SK-N-SH (cell line): ENCODE measurements at regions not wholly inside any gene's neighbourhood (a gene's known extent, or its start where the extent isn't known, plus 50 kb on each side); places are given as distances from the start of the nearest gene placed in this dataset.
A peak's percentile ranks its signal among the peaks of the same experiment; 100 is the strongest.

Experiments used
- CTCF ChIA-PET: fragments of 300-600, 350-600 bp; formaldehyde crosslinking; extraction: SDS; loops from one replicate; lab custom pipeline; 2021; lab: Yijun Ruan, JAX
- POLR2A ChIA-PET: fragments of 350-600 bp; sonication (Branson Sonifier 250); formaldehyde crosslinking; extraction: SDS; loops from one replicate; lab custom pipeline; 2020; ENCODE audit warnings: antibody characterized with exemption, inconsistent platforms; lab: Yijun Ruan, JAX
- DNase-seq: peaks from one replicate; pipeline ENCODE4 v3.0.0; 2012
- H2AFZ ChIP-seq: fragments of 200-600 bp; sonication (generic); 2 replicates; pipeline ENCODE4 v1.8.1; 2016; ENCODE audit warnings: antibody characterized with exemption, mild to moderate bottlenecking, low read depth
- H3F3A ChIP-seq: fragments of 200-600 bp; sonication (generic); replicated peaks from 2 replicates; pipeline ENCODE3; 2016; ENCODE audit warnings: antibody characterized with exemption, mild to moderate bottlenecking; ENCODE audit not compliant: insufficient read depth
- H3K27ac ChIP-seq, 2 experiments: fragments of 200-500 bp in 1 of 2; fragments of 200-600 bp in 1 of 2; sonication (Bioruptor generic) in 1 of 2; sonication (generic), shearing (Covaris generic) in 1 of 2; 2 replicates each; pipeline versions ENCODE4 v1.5.1 to v1.6.1; 2014 to 2016; ENCODE audit warnings: low read depth in 2 of 2, inconsistent platforms in 1 of 2, low read length in 1 of 2, mild to moderate bottlenecking in 1 of 2, mixed read lengths in 1 of 2
- H3K27me3 ChIP-seq: fragments of 200-600 bp; sonication (generic), shearing (Covaris generic); 2 replicates; pipeline ENCODE4 v1.6.1; 2016; ENCODE audit warnings: mixed run types; ENCODE audit not compliant: insufficient read depth
- H3K36me3 ChIP-seq, 2 experiments: fragments of 200-500 bp in 1 of 2; fragments of 200-600 bp in 1 of 2; sonication (Bioruptor generic) in 1 of 2; sonication (generic) in 1 of 2; replicated peaks in 1 of 2; 2 replicates each; pipeline versions ENCODE3 to v1.5.1; 2014 to 2016; ENCODE audit warnings: low read length in 1 of 2, mild to moderate bottlenecking in 1 of 2; ENCODE audit not compliant: insufficient read depth in 2 of 2, control insufficient read depth in 1 of 2
- H3K4me1 ChIP-seq, 2 experiments: fragments of 200-500 bp in 1 of 2; fragments of 200-600 bp in 1 of 2; sonication (Bioruptor generic) in 1 of 2; sonication (generic), shearing (Covaris generic) in 1 of 2; 2 replicates each; pipeline versions ENCODE4 v1.5.1 to v1.6.1; 2014 to 2016; ENCODE audit warnings: low read depth in 1 of 2, low read length in 1 of 2, mixed run types in 1 of 2; ENCODE audit not compliant: insufficient read depth in 2 of 2, control insufficient read depth in 1 of 2
- H3K4me2 ChIP-seq: fragments of 200-600 bp; sonication (generic), shearing (Covaris generic); 2 replicates; pipeline ENCODE4 v1.6.1; 2017; ENCODE audit warnings: mixed run types
- H3K4me3 ChIP-seq, 2 experiments: fragments of 200-500 bp in 1 of 2; fragments of 200-600 bp in 1 of 2; sonication (Bioruptor generic) in 1 of 2; sonication (generic), shearing (Covaris generic) in 1 of 2; 2 replicates each; pipeline versions ENCODE4 v1.5.1 to v1.8.1; 2014 to 2016; ENCODE audit warnings: low read depth in 2 of 2, inconsistent platforms in 1 of 2, low read length in 1 of 2, mild to moderate bottlenecking in 1 of 2, mixed read lengths in 1 of 2, moderate library complexity in 1 of 2
- H3K79me2 ChIP-seq: fragments of 200-600 bp; sonication (generic); 2 replicates; pipeline ENCODE4 v1.8.1; 2017; ENCODE audit warnings: mild to moderate bottlenecking; ENCODE audit not compliant: insufficient read depth
- H3K9ac ChIP-seq: fragments of 200-600 bp; sonication (generic); 2 replicates; pipeline ENCODE4 v1.6.1; 2017; ENCODE audit warnings: mixed run types
- H3K9me2 ChIP-seq: fragments of 200-600 bp; sonication (generic); 2 replicates; pipeline ENCODE4 v1.6.1; 2017; ENCODE audit warnings: mixed run types
- H3K9me3 ChIP-seq: fragments of 200-600 bp; sonication (generic); 2 replicates; pipeline ENCODE4 v1.6.1; 2017; ENCODE audit warnings: mixed run types, mild to moderate bottlenecking, moderate library complexity
- H4K20me1 ChIP-seq: fragments of 200-600 bp; sonication (generic); 2 replicates; pipeline ENCODE4 v1.6.1; 2017; ENCODE audit warnings: mild to moderate bottlenecking, mixed run types; ENCODE audit not compliant: insufficient read depth
- CHD2 ChIP-seq: fragments of 150-350 bp; IDR thresholded peaks from 2 replicates; pipeline ENCODE4 v1.6.1; 2018; ENCODE audit warnings: low read length; ENCODE audit not compliant: partially characterized antibody
- CTCF ChIP-seq: fragments of 200-600 bp; sonication (generic); IDR thresholded peaks from 2 replicates; pipeline ENCODE4 v1.6.1; 2017; ENCODE audit warnings: antibody characterized with exemption, mild to moderate bottlenecking, moderate library complexity
- EZH2phosphoT487 ChIP-seq: fragments of 200-600 bp; sonication (generic); IDR thresholded peaks from 2 replicates; pipeline ENCODE4 v1.6.1; 2017; ENCODE audit warnings: low read depth, mixed run types, mild to moderate bottlenecking, antibody characterized with exemption, moderate library complexity, borderline replicate concordance
- FOSL2 ChIP-seq: IDR thresholded peaks from 2 replicates; pipeline ENCODE4 v1.4.0; 2012; ENCODE audit warnings: low read depth, mild to moderate bottlenecking, moderate library complexity, borderline replicate concordance
- FOXJ3 ChIP-seq: sonication (generic); formaldehyde crosslinking; IDR thresholded peaks from 2 replicates; pipeline ENCODE4 v1.5.1; 2020; ENCODE audit warnings: mild to moderate bottlenecking, missing genetic modification reagents
- FOXM1 ChIP-seq: IDR thresholded peaks from 2 replicates; pipeline ENCODE4 v1.4.0; 2012; ENCODE audit warnings: low read depth, mild to moderate bottlenecking
- GABPA ChIP-seq: IDR thresholded peaks from 2 replicates; pipeline ENCODE4 v1.4.0; 2012; ENCODE audit warnings: low read depth, mild to moderate bottlenecking
- GATA2 ChIP-seq: sonication (generic); formaldehyde crosslinking; IDR thresholded peaks from 2 replicates; pipeline ENCODE4 v1.5.0; 2020; ENCODE audit warnings: mild to moderate bottlenecking, missing genetic modification reagents
- IRF3 ChIP-seq: fragments of 150-350 bp; IDR thresholded peaks from 2 replicates; pipeline ENCODE4 v1.6.1; 2016; ENCODE audit warnings: mild to moderate bottlenecking, low read depth, low read length
- JUND ChIP-seq: IDR thresholded peaks from 2 replicates; pipeline ENCODE4 v1.4.0; 2012
- MAX ChIP-seq: IDR thresholded peaks from 2 replicates; pipeline ENCODE4 v1.4.0; 2012; ENCODE audit warnings: low read depth
- MEF2A ChIP-seq: IDR thresholded peaks from 2 replicates; pipeline ENCODE4 v1.4.0; 2012; ENCODE audit warnings: low read depth, borderline replicate concordance
- NFIC ChIP-seq: IDR thresholded peaks from 2 replicates; pipeline ENCODE4 v1.4.0; 2012; ENCODE audit warnings: borderline replicate concordance
- NRF1 ChIP-seq: IDR thresholded peaks from 2 replicates; pipeline ENCODE4 v1.6.1; 2012; ENCODE audit warnings: low read depth, mild to moderate bottlenecking, low read length
- PBX3 ChIP-seq: IDR thresholded peaks from 2 replicates; pipeline ENCODE4; 2012
- POLR2AphosphoS5 ChIP-seq: IDR thresholded peaks from 2 replicates; pipeline ENCODE4 v1.6.1; 2012; ENCODE audit warnings: low read depth, low read length
- RCOR1 ChIP-seq: fragments of 150-350 bp; IDR thresholded peaks from 2 replicates; pipeline ENCODE4 v1.6.1; 2017; ENCODE audit warnings: antibody characterized with exemption, low read length
- RFX5 ChIP-seq: IDR thresholded peaks from 2 replicates; pipeline ENCODE4 v1.6.1; 2012; ENCODE audit warnings: mild to moderate bottlenecking, improper control_type of control experiment, low read length
- RXRA ChIP-seq: IDR thresholded peaks from 2 replicates; pipeline ENCODE4 v1.4.0; 2012; ENCODE audit warnings: low read depth, mild to moderate bottlenecking, borderline replicate concordance
- SIN3A ChIP-seq: IDR thresholded peaks from 2 replicates; pipeline ENCODE4 v1.6.1; 2012; ENCODE audit warnings: low read depth, mild to moderate bottlenecking, low read length, moderate library complexity, borderline replicate concordance
- TAF1 ChIP-seq: IDR thresholded peaks from 2 replicates; pipeline ENCODE4 v1.6.1; 2012; ENCODE audit warnings: low read depth, mild to moderate bottlenecking, low read length, moderate library complexity, borderline replicate concordance
- TCF12 ChIP-seq: IDR thresholded peaks from 2 replicates; pipeline ENCODE4 v1.4.0; 2012
- TEAD4 ChIP-seq: IDR thresholded peaks from 2 replicates; pipeline ENCODE4 v1.4.0; 2012; ENCODE audit warnings: mild to moderate bottlenecking, borderline replicate concordance; ENCODE audit not compliant: insufficient read depth
- USF1 ChIP-seq: IDR thresholded peaks from 2 replicates; pipeline ENCODE4 v1.4.0; 2012; ENCODE audit warnings: low read depth, borderline replicate concordance
- USF2 ChIP-seq: fragments of 150-350 bp; IDR thresholded peaks from 2 replicates; pipeline ENCODE4 v1.6.1; 2017; ENCODE audit warnings: antibody characterized with exemption, low read length, low read depth, borderline replicate concordance
- YY1 ChIP-seq: IDR thresholded peaks from 2 replicates; pipeline ENCODE4 v1.4.0; 2012; ENCODE audit warnings: low read depth, mild to moderate bottlenecking
- ZBTB33 ChIP-seq: IDR thresholded peaks from 2 replicates; pipeline ENCODE4 v1.4.0; 2012; ENCODE audit warnings: low read depth, borderline replicate concordance
- WGBS: methylation state at CpG from one replicate; pipeline ENCODE4 v1.1.6; 2017; ENCODE audit warnings: low lambda C conversion rate; 5-methylcytosine and 5-hydroxymethylcytosine counted together

GRCh38 chr1:193680247-193680923 lies 494.0 kb upstream of the B3GALT2 start:
- Histone ChIP-seq H3K79me2 (no peaks in the 10 kb centered on the region), H3K27ac (peak overlapping the region in 1 of 2 experiments; percentile 83; a peak in 3 of 4 replicates), H3K9me3 (no peaks in the 10 kb centered on the region), H3K4me1 (peaks cover 0 to 5% of the 10 kb centered on the region in 2 experiments; a peak in 3 of 4 replicates), H3K36me3 (no peaks in the 10 kb centered on the region), H3K9ac (no peak overlapping the region), H3K27me3 (no peaks in the 10 kb centered on the region), H3F3A (peaks cover 17% of the 10 kb centered on the region), H2AFZ (no peak overlapping the region), H3K4me3 (no peak overlapping the region), H3K9me2 (no peaks in the 10 kb centered on the region), H3K4me2 (no peak overlapping the region), H4K20me1 (no peaks in the 10 kb centered on the region)
- DNase-seq: no peak
- ChIA-PET POLR2A (no interaction called here), CTCF (no interaction called here)
- WGBS: 12% methylated on average over 1 of the region's 1 CpG
- TF ChIP-seq RCOR1: no peak
- TF ChIP-seq GATA2 (CRISPR knock-in tag): no peak
- no peak for TF ChIP-seq YY1
- no peak for TF ChIP-seq FOSL2
- TF ChIP-seq MEF2A: peak; percentile 89
- TF ChIP-seq PBX3: peak; percentile 69
- no peak for TF ChIP-seq USF1
- no peak for TF ChIP-seq IRF3
- TF ChIP-seq CHD2: no peak
- no peak for TF ChIP-seq CTCF
- TF ChIP-seq NRF1: no peak
- TF ChIP-seq GABPA: no peak
- TF ChIP-seq FOXJ3 (CRISPR knock-in tag): no peak
- TF ChIP-seq NFIC: peak; percentile 59; the same call in 1 of the 2 replicates
- TF ChIP-seq FOXM1: peak; percentile 68
- TF ChIP-seq TEAD4: peak; percentile 69
- TF ChIP-seq RFX5: no peak
- no peak; the same call in 1 of the 2 replicates for TF ChIP-seq POLR2AphosphoS5
- peak; percentile 86 for TF ChIP-seq TCF12
- no peak for TF ChIP-seq USF2
- no peak for TF ChIP-seq TAF1
- TF ChIP-seq JUND: peak; percentile 29; the same call in 1 of the 2 replicates
- TF ChIP-seq RXRA: no peak
- no peak for TF ChIP-seq SIN3A
- no peak for TF ChIP-seq MAX
- no peak for TF ChIP-seq EZH2phosphoT487
- TF ChIP-seq ZBTB33: no peak
